ENCODE measurements at regions not wholly inside any gene's neighbourhood (a gene's known extent, or its start where the extent isn't known, plus 50 kb on each side); places are given as distances from the start of the nearest gene placed in this dataset.

GRCh38 chr5:125888358-125888757 is 534.9 kb upstream of the GRAMD2B start:
- TF ChIP-seq CTCF (IDR thresholded peaks at IDR 0.05) (no peak), POLR2A (IDR thresholded peaks at IDR 0.05) (no peak)

Data from lower leg skin (tissue), 3 donors.